Heart left ventricle (tissue), 13 donors: ENCODE measurements at regions not wholly inside any gene's neighbourhood (a gene's known extent, or its start where the extent isn't known, plus 50 kb on each side); places are given as distances from the start of the nearest gene placed in this dataset.

Experiments used
- POLR2A ChIP-seq, 2 donors: fragments of 450-650 bp; IDR thresholded peaks; one replicate each; pipeline ENCODE4 v1.6.1; 2017; ENCODE audit warnings: antibody characterized with exemption in 2 of 2, mild to moderate bottlenecking in 2 of 2, moderate library complexity in 2 of 2
- TF ChIP-seq, protein P1 (sequence below), 12 donors: fragments of 200-600 bp; sonication (generic) in 4 of 12; IDR thresholded peaks; one replicate each; pipeline versions ENCODE4 v1.5.0 to v1.8.0; 2018 to 2022; ENCODE audit warnings: antibody characterized with exemption in 12 of 12, mild to moderate bottlenecking in 5 of 12
- donor health status: ischemic (EF 13 %, LVEDD 7.1; RV severe dilation, severe dysfunction).
- donor health status: DM: no; HTN: yes; CAD: no.
- donor health status: DM: no; HTN: no; CAD: no.
- donor health status: ischemic (EF 25% LVEDD 6.9; RV normal size, moderate dysfunction).
- donor health status: ischemic (EF 25% LVEDD 5.7; RV mildly dilated, moderate dysfunction).
- donor health status: ischemic (EF 35%, LVEDD 5.7; RV mildly dilated, moderate dysfunction).
- donor health status: nonischemic (EF 11% LVEDD 7.7; RV severe dilation, severe dysfunction).
- donor health status: DM: yes; HTN: yes; CAD: no.
- donor health status: PGD.
- donor health status: ischemic (EF 29% LVEDD 5.4; RV normal size, mild dysfunction).
- donor health status: nonischemic (EF 23%, LVEDD 6.1; RV moderate dilation, normal function).

- no peak for TF ChIP-seq POLR2A (IDR thresholded peaks at IDR 0.05)
- TF ChIP-seq, protein P1, sequence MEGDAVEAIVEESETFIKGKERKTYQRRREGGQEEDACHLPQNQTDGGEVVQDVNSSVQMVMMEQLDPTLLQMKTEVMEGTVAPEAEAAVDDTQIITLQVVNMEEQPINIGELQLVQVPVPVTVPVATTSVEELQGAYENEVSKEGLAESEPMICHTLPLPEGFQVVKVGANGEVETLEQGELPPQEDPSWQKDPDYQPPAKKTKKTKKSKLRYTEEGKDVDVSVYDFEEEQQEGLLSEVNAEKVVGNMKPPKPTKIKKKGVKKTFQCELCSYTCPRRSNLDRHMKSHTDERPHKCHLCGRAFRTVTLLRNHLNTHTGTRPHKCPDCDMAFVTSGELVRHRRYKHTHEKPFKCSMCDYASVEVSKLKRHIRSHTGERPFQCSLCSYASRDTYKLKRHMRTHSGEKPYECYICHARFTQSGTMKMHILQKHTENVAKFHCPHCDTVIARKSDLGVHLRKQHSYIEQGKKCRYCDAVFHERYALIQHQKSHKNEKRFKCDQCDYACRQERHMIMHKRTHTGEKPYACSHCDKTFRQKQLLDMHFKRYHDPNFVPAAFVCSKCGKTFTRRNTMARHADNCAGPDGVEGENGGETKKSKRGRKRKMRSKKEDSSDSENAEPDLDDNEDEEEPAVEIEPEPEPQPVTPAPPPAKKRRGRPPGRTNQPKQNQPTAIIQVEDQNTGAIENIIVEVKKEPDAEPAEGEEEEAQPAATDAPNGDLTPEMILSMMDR (IDR thresholded peaks at IDR 0.05): no peak
Measured at GRCh38 chr19:30711296-30711695, 339.1 kb downstream of the ZNF536 start.
